GM18867 (cell line): ENCODE measurements at regions not wholly inside any gene's neighbourhood (a gene's known extent, or its start where the extent isn't known, plus 50 kb on each side); places are given as distances from the start of the nearest gene placed in this dataset.
"Not testable (repeated sequence)": the region's sequence is repeated elsewhere in the genome, so short reads cannot be mapped to it uniquely, and the experiment has no call there.

ENCODE experiments used
- ATAC-seq: cut with Tn5 transposase; IDR thresholded peaks from one replicate; pipeline ENCODE4 v1.9.1; 2021; ENCODE audit warnings: mild to moderate bottlenecking, moderate library complexity; ENCODE audit not compliant: unreplicated experiment

DNA sequence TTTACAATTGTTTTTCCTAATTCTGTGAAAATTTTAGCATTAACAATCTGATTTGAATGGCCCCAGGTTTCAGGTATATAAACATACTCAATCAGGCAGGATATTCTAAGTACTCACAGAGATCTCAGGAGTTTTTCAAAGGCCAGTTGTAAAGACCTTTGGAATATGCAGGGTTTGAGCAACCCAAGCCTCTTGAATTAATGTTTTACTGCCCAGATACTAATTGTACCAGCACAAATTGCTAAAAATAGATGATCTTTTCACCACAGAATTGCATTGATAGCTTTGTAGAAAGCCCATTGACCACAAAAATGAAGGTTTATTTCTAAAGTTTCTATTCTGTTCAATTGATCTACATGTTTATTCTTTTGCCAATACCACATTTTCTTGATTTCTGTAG, 186.5 kb downstream of the OSTF1 start:
- no peak for ATAC-seq

DNA sequence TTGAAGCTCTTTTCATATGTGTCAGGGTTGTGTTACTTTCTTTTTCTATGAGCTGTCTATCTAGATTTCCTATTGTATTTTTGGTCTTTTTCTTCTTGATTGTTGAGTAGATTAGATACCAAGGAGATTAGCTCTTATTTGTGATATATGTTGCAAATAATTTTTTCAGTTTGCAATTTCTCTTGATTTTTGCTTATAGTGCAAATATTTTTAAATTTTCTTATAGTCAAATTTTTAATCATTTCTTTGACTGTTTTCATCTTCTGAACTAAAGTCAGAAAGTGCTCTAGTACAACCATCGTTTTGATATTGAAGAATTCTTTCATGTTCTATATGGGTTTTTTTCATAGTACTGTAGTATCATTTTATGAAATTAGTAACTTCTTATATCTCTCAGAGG, 193.7 kb downstream of the OSTF1 start:
- no peak for ATAC-seq

DNA sequence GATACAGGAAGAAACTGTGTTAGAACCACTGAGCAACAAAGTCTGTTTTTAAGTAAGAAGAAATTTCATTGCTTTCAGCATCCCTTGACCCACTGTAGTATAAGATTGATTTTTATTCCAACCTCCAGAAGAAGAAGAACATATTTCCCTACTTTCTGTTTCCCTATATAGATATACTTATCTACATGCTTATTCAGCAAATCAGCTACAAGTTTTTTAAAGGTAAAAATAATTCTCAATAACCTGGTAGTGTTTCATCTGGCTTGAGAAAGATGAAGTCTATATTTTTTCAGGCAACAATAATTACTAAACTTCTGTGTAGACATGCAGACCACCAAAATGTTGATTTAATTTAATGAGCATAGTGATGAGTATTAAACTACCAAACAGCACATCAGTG, 201.0 kb downstream of the OSTF1 start:
- no peak for ATAC-seq

DNA sequence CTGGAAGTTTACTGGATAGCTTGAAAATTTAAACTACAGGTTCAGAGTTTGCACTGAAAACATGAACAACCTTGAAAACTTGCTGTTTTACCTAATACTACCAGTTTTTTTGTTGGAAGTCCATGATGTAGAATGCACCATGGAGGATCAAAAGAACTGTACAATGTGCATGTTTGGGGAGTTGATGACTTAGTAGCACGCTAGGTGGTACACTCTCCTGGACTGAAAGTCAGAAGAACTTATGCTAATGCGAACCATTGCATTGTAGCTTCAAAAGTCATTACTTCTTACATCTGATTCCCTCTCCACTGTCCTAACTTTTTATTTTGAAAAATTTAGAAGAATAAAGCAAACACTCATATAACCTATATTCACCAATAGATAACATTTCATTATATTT, 211.0 kb downstream of the OSTF1 start:
- ATAC-seq = peak; percentile 73

DNA sequence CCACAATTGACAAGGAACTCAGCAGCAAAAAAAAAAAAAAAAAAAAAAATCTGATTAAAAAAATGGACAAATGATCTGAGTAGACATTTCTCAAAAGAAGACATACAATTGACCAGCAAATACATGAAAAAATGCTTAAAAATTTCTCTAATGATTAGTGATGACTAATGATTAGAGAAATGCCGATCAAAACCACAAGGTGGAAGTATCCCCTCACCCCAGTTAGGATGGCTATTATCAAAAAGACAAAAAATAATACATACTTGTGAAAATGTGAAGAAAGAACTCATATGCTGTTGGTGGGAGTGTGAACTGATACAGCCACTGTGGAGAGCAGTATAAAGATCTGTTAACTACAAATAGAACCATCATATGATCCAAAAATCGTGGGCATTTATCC, 245.3 kb downstream of the OSTF1 start:
- ATAC-seq = no peak

DNA sequence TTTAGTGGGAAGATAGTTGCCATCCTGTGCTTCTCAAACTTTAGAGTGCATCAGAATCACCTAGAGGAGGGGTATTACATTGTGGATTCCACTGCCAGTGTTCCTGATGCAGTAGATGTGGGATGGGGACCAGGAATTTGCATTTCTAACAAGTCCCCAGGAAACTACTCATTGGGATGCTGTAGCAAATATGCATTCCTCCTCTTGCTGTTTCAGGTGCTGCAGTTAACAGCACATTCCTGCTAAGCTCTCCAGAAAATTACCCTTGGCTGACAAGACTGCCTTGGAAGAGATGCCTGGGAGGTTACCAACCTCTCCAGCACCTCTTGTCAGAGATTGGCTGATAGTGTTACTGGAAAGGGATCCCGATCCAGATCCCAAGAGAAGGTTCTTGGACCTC, 270.5 kb downstream of the OSTF1 start:
- no peak for ATAC-seq

DNA sequence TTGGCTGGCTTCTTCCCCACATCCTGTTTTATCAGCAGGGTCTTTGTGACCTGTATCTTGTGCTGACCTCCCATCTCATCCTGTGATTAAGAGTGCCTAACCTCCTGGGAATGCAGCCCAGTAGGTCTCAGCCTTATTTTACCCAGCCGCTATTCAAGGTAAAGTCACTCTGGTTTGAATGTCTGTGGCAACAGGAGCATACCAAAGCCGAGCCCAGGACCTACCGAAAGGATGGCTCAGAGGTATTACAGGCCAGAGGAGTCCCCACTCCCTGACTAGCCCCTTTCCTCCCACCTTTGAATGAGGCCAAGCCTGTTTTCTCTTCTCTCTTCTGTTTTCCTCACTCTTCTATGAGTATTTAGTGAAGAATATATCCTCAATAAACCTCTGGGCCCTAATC, 271.3 kb downstream of the OSTF1 start:
- ATAC-seq = no peak

DNA sequence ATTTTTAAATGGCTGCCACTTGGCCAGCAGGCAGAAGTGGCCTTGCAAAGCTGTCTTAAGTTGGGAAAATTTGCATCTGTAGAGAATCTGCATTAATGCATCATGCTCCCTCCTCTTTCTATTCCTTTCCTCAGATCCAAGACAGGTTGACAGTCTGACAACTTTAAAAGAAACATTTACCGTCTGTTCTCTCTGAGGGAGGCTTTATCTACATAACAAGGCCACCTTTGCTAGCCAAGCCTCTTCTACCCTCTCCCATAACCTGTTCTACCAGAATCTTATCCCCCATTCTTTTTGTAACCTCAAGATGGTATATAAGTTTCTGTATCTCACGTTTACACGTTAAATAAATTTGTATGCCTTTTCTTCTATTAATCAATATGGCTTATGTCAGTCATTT, 271.9 kb downstream of the OSTF1 start:
- no peak for ATAC-seq

DNA sequence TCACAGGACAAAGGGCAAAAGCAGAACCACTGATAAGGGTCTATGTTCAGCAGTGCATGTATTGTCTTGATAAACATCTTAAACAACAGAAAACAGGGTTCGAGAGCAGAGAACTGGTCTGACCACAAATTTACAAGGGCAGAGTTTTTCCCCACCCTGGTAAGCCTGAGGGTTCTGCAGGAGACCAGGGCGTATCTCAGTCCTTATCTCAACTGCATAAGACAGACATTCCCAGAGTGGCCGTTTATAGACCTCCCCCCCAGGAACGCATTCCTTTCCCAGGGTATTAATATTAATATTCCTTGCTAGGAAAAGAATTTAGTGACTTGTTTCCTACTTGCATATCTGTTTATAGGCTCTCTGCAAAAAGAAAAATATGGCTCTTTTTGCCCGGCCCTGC, 274.1 kb downstream of the OSTF1 start:
- ATAC-seq = not testable (repeated sequence)

DNA sequence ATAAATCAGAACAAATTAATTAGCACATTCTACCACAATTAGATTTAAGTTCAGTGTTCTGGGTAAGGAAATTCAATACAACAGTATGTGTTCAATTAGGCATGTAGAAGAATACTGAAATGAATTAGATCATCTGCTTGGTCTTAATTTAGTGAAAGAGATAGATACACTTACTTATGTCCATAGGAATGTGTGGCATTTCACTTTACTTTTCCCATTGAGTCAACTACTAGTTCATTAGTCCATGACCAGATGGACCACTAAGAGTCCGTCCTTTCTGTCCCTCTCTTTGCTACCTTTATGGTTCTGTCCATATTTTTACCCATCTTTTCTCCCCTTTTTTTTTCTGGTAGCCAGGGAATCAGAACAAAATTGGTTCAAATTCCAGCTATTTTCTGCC, 276.9 kb downstream of the OSTF1 start:
- no peak for ATAC-seq

DNA sequence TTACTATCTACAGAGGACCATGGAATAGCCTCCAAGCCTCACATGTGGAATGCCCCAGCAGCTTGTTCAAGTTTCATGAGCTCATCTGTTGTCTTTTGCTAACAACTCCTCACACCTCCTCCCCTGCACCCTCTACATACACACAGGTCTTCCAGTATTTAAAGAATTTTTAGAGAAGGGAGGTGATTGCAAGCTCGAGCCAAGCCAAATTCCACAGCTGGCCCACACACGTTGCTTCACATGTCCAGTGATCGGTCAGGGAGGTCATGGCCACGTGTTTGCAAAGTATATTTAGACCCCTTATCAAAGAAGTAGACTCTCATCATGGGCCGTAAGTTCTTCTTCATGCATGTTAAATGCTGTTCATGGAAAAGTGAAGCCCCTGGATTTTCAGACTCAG, 281.7 kb downstream of the OSTF1 start:
- no peak for ATAC-seq

DNA sequence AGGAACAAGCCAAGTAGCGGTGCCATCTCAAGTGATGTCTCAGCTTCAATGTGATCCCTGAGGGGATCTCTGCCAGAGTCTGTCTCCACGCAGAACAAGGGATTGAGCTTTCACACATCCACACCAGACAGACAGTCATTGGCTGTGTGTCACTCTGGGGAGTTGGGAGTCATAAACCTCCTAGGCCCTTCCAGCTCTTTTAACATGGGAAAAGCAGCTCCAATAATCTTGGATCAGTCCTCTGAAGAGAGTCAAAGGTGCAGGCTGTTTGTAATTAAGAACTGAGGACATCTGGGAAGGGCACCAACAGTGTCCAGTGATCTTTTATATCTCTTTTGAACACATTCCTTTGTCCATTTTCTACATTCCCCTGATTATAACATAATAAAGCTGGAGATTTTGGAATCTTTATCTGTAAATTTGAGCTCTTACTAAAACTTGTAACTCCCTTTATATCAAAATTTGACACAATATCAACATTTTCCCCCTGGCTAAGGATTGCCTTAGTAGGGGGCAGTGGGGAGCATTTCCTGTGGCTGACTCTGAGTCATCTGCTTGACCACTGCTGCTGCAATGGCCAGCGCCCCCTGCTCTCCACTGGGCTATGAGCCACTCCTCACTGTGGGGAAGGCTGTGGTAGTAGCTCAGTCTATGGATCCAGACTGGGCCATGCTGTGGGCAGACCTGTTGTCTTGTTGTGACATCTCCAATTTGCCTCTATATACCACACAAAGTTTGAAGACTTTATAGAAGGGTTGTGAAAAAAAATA, 284.4 kb downstream of the OSTF1 start:
- ATAC-seq = no peak

DNA sequence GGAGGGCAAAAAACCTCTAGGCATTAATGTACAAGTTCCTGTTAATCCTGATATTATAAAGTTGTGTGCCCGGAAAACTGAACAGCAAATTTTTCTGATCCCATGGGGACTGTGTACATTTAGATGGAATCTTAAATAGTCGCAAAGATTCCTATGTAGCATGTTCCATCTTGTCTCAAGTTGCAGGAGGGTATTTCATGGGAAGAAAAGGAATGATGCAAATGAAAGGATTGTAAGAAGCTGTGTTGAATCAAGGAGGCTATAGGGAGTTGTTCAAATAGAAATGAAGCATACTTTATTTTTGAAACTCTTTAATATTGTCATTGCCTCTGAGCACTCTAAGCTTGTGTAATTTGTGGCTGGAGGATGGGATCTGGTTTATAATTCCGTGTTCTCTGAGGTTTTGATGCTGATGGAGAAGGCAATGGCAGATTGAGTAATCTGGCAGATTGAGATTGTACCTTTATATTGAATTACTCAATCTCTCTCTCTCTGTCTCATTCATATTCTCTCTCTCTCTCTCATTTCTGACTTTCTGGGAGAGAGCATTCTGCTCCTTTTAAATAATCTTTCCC, 288.5 kb downstream of the OSTF1 start:
- no peak for ATAC-seq

DNA sequence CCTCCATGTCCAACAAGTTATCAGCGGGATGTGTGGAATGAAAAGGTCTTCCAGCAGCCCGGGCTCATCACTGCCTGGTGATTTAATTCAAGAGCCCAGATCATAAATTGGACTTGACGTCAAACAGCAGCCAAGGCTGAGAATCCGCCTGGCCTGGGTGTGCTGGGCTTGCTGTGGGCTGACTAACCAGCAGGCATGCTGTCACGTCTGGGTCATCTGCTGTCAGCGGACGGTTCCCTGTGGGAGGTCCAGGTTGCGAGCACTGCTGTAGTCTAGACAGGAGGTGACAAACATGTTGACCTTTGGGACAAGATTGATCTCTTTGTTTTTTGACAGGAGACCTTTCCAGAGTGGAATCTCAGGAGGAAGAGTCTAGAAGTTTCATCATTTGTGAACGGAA, 289.7 kb downstream of the OSTF1 start:
- no peak for ATAC-seq

DNA sequence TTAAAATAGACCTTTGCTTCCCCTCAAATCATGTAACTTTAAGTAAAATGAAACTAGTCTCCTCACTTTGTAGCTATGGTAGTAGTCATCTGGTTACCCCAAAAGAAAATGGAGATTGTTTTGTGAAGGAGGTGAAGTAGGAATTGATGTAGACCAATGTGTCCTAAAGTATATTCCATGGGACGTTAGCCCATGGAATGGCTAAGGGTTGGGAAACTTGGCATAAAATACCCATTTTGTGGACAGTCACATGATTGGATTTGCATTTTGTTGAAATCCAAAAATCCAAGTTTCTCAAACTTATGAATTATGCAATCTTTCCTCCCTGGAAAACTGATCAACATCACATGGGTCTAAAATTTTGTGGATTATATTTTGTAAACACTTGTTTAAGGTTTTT, 290.6 kb downstream of the OSTF1 start:
- ATAC-seq = no peak

DNA sequence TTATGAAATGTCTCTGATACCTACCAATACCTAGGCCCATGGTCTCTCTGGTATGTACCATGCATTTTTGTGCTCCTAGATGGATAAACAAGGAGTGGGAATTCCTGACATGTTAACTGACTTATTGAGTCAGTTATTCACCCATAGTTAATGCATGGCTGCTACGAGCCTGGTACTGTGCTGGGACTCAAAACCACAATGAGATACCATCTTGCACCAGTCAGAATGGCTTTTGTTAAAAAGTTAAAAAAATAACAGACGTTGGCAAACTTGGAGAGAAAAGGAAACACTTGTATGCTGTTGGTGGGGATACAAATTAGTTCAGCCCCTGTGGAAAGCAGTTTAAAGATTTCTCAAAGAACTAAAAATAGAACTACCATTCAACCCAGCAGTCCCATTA, 293.8 kb downstream of the OSTF1 start:
- ATAC-seq = no peak

DNA sequence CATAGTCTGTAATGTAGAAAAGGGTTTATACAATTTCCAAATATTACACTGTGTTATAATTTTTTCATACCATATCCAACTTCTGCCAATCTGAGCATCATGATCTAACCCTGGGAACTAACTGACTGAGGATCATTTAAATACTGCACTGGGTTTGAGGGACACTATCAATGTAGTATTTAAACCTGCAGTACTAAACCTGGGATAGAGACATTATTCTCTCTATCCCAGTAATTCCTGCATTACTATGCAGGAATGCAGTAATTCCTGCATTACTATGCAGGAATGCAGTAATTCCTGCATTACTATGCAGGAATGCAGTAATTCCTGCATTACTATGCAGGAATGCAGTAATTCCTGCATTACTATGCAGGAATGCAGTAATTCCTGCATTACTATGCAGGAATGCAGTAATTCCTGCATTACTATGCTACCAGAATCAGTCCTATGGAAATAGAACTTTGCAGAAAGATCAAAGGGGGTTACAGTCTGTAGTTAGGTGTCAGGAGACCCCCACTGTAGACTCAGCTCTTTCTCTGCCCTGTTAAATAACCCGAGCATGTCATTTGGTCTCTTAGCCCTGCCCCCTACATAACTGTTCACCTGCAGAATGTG, 295.2 kb downstream of the OSTF1 start:
- ATAC-seq = not testable (repeated sequence)

DNA sequence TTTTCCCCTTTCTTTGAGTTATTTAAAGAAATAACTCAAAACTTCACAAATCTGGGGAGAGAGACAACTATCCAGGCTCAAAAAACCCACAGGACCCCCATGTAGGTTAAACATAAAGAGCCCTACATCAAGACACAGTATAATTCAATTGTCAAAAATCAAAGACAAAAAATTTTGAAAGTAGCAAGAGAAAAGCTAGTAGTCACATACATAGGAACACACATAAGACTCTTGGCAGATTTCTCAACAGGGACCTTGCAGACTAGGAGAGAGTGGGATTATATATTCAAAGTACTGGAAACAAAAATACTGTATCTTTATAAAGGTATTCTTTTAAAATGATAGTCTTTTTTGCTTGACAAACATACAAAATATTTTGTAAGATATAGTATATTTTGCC, 296.9 kb downstream of the OSTF1 start:
- no peak for ATAC-seq

DNA sequence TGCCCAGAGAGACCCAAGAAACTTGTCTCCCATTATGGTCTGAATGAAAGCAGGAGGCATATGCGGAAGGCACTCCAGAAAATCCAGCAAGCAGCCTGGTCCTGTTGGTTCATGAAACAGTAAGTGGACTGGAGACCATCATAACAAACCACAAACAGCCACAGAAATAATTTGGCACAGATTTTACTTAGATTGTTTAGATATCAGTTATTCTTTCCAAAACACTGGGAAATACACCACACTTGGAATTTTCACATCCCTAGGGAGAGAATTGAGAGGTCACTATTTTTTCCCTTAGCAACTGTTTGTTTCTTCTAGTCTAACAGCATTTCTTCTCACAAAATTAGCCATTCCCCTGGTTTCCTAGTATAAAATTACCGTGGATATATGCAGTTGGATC, 300.8 kb downstream of the OSTF1 start:
- ATAC-seq = no peak

DNA sequence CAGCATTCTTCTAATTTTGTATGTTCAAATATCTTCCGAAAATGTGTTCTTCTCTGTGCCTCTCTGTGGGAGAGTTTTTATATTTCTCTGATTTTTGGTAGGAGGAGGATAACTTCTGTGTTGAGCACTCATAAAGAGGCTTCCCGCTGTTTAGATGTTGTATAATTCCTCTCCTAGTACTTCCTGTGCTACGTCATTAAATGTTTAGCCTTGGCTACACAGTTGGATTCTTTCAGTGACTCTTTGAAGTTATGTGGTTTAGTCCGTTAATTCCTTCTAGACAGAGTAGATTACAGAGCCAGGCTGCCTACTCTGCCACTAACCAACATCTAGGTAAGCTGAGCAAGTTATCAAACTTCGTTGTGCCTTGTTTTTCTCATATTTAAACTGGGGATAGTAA, 302.6 kb downstream of the OSTF1 start:
- no peak for ATAC-seq

DNA sequence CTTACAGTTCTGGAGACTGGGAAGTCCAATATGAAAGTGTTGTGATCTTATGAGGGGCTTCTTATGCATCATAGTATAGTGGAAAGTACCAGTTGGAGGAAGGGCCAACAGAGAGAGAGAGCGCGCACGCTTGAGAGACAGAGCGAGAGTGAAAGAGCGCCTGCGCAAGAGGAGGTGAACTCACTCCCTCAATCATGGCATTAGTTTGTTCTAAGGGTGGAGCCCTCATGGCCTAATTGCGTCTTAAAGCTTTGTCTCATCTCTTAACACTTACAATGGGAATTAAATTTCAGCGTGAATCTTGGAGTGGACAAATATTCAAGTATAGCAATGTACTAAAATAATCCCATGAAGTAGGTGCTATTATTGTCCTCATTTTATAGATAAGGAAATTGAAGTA, 303.2 kb downstream of the OSTF1 start:
- no peak for ATAC-seq

DNA sequence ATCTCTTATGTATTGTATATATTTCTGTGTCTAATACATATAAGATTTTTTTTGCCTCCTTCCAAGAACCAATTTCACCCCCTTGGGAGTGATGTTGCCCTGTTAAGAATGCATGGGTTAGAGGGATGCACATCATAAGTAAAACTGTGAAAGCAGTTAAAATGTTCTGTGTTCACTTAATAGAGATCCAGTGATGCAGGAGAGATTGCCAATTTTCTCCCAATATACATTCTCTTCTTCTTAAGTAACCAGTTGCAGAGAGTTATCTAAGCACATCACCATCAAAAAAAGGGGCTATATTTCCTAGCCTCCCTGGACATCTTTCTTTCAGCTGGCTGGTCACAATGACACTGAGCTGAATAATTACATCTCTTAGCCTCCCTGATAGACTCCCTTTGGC, 307.0 kb downstream of the OSTF1 start:
- no peak for ATAC-seq

DNA sequence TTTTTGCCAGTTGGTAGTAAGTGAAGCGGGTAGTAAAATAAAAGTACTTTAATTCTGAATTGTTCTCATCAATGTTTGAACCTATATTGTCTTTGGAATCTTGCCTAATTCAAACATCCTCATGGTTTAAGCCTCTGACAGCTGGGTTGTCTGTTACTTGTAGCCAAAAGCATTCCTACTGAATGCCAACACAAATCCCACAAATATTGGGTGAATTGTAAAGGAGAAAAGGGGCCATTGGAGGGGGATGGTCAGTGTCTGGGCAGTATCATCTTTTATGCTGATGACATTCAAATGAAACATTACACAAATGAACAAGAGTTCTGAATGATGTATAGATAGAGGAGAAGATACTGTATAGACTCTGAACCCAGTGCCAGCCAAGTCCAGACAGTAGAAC, 309.5 kb downstream of the OSTF1 start:
- no peak for ATAC-seq
